Heart left ventricle (tissue), 13 donors: ENCODE measurements at regions not wholly inside any gene's neighbourhood (a gene's known extent, or its start where the extent isn't known, plus 50 kb on each side); places are given as distances from the start of the nearest gene placed in this dataset.

ENCODE experiments used
- CTCF ChIP-seq, 12 donors: fragments of 200-600 bp; sonication (generic) in 4 of 12; IDR thresholded peaks; one replicate each; pipeline versions ENCODE4 v1.5.0 to v1.8.0; 2018 to 2022; ENCODE audit warnings: antibody characterized with exemption in 12 of 12, mild to moderate bottlenecking in 5 of 12
- POLR2A ChIP-seq, 2 donors: fragments of 450-650 bp; IDR thresholded peaks; one replicate each; pipeline ENCODE4 v1.6.1; 2017; ENCODE audit warnings: antibody characterized with exemption in 2 of 2, mild to moderate bottlenecking in 2 of 2, moderate library complexity in 2 of 2
- donor health status: ischemic (EF 13 %, LVEDD 7.1; RV severe dilation, severe dysfunction).
- donor health status: DM: no; HTN: yes; CAD: no.
- donor health status: DM: no; HTN: no; CAD: no.
- donor health status: ischemic (EF 25% LVEDD 6.9; RV normal size, moderate dysfunction).
- donor health status: ischemic (EF 25% LVEDD 5.7; RV mildly dilated, moderate dysfunction).
- donor health status: ischemic (EF 35%, LVEDD 5.7; RV mildly dilated, moderate dysfunction).
- donor health status: nonischemic (EF 11% LVEDD 7.7; RV severe dilation, severe dysfunction).
- donor health status: DM: yes; HTN: yes; CAD: no.
- donor health status: PGD.
- donor health status: ischemic (EF 29% LVEDD 5.4; RV normal size, mild dysfunction).
- donor health status: nonischemic (EF 23%, LVEDD 6.1; RV moderate dilation, normal function).

- TF ChIP-seq CTCF (IDR thresholded peaks at IDR 0.05) = no peak
- no peak for TF ChIP-seq POLR2A (IDR thresholded peaks at IDR 0.05)
Observed at GRCh38 chr2:222779145-222779832, 81.5 kb upstream of the ACSL3 start.
